Left forelimb (tissue), 1 donor: ENCODE measurements at regions not wholly inside any gene's neighbourhood (a gene's known extent, or its start where the extent isn't known, plus 50 kb on each side); places are given as distances from the start of the nearest gene placed in this dataset.

ENCODE experiments used
- DNase-seq: peaks from one replicate; pipeline ENCODE4 v3.0.0-alpha.2; 2018; ENCODE audit warnings: low spot score

- DNase-seq: no peak
Measured at GRCh38 chr6:165747963-165748362, 84.9 kb upstream of the PDE10A start.

DNA sequence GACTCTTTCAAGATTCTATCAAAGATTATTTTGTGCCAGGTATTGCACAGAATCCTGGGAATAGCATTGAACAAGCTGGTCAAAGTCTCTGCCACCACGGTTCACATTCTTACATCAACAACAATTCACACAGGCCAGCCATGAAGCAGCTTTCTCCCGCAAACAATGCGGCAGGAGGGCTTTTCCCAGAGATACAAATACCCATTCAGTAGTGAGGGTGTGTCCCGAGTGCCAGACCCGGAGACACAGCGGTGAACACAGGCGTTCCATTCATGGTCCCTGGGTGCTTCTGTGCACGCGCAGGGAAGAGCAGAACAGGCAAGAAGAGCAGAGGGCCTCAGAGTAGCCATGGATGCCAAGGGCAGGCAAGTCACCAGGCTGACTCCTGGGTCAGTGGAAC lies 83.3 kb upstream of the PDE10A start:
- DNase-seq: no peak

- DNase-seq: no peak
Measured at GRCh38 chr6:165745492-165745891, 82.5 kb upstream of the PDE10A start.

DNA sequence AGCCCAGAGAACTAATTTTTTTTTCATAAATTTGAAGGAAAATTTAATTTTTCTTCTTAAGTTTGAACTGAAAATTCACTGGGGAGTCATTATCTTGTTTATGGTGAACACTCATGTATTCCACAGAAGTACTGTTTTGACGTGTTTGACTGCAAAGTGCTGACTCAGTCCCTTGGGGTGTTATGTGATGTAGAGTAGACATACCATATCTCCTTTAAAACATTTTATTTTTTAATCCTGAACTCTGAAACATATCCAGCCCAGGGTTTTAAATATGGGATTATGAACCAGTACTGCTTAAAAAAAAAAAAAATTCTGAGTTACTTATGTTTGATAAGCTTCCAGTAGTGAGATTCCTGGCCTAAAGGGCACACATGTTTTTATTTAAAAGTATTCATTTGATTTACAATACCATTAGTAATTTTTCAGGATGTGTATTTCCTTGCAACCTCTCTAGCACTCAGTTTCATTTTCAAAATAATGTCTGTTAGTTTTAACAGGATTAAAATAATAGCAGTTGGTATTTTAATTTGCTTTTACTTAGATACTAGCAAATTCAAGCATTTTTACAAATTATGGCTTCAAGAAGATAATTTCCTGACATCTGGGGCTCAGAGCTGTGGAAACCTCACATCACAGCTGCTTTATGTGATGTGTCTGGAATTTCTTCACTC lies 81.7 kb upstream of the PDE10A start:
- no peak for DNase-seq

DNA sequence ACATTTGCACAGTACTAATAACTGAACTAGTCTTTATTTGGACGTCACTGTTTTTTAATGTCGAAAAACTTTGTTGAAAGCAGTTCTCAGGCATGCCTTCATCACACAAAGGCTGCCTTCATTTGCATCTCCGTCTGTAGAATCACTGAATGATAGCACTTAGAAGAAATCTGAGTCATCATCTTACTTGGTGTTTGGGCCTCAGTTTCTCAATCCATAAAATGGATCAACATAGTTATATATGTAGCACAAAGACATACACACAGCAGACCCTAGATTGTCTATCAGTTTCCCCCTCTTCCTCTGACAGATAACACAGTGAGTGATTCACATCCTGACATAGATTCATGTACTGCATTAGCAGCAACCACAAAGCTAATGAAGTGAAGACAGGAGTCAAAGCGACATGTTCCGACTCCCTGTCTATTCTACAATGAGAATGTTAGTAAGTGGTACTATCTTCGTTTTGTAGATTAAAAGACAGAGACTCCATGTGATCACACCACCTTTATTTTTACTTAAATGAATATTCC lies 80.4 kb upstream of the PDE10A start:
- DNase-seq: no peak

DNA sequence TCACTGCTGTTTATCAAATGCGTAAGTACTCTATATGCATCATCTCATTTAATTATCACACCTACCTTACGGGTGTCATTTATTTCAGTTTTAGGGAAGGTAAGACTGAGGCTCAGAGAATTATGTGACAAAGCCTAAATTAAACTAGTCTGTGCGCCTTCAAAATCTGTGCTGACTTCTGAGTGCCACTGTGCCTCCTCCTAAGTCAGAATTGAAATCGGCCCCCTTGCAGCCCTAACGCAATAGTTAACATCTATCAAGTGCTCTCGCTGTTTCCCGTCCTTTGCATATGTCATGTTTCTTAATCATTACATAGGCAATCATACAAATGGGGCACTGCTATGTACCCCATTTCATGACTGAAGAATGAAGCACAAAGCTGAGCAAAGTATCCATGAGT lies 79.0 kb upstream of the PDE10A start:
- no peak for DNase-seq

- DNase-seq: no peak
Measured at GRCh38 chr6:165737396-165737795, 74.4 kb upstream of the PDE10A start.

GRCh38 chr6:165735065-165735464 lies 72.0 kb upstream of the PDE10A start:
- DNase-seq: no peak

- no peak for DNase-seq
Measured at GRCh38 chr6:165733489-165733791, 70.4 kb upstream of the PDE10A start.

DNA sequence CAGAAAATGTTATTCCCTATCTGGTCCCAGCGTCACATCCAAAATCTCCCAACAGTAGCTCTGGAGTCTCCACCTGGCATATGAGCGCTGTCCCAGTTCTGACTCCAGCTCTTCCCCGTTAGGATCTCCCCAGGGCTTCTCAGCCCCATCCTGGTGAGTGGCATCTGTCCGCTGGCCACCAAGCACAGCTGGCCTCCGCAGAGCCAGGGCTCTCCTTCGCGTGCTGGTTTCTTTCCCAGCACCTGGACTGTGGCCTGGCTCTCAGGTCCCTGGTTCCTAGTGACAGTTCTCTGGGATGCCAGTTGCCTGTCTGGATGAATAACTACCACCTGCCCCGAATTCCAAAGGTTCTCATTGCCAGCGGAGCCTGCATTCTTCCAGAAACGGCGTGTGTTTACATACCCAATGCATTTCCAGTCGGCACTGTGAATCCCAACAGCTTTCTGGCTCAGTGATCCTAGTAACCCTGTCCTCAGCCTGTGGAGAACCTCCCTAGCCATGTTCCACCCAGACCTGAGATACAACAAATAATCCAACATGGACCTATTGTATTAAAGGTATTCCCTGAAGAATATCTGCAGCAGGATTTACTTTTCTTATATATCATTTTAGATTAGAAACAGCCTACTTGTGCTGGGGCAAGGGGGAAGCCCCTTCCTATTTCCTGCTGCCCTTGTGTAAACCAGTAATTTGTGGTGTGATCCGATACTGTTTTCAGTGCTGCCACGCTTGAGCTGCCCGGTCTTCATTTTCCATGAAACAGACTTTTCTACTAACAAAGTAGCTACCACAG lies 69.9 kb upstream of the PDE10A start:
- no peak for DNase-seq

GRCh38 chr6:165729307-165729936 lies 66.4 kb upstream of the PDE10A start:
- no peak for DNase-seq

DNA sequence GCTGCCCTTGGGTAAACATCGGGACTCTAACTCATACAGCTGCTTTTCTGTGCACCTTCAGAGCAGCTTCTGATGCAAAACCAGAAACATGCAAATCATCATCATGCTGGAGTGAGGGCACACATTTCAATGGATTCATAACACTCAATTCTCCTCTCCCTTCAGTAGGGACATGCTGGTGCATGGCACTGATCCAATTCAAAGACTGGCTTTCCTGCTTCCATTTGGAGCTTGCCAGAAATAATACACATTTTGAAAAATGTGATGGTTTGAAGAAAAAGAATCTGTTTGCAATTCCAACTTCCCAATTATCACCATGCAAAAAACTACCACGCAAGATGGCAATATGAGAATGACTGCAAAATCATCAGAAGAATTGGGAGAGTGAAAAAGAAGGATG lies 65.2 kb upstream of the PDE10A start:
- no peak for DNase-seq

GRCh38 chr6:165726965-165727381 lies 63.9 kb upstream of the PDE10A start:
- no peak for DNase-seq

DNA sequence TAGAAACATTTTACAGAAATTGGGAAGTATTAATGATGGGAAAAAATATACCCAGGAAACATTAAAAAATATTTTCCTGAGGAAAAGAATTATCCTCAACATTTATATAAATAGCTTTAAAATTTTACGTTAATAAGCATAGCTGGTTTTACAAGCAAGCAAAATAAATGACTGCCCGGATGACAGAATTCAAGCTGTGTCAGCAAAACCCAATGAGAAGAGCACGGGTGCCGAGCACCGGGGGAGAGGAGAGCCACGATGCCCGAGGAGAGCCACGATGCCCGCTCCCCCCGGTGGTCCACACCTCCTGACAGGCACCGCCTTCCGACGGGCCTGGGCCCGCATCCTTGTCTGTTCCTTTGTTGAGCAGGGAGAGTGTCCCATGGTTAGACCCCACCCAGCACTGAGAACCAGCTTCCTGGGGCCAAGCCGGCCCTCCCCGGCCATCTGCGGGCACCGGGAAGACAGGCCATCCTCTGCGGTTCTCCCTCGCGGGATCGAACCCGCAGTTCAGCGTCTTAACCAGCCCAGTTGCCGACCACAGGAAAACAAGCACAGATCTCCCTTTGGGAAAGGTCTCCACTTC lies 63.3 kb upstream of the PDE10A start:
- no peak for DNase-seq

GRCh38 chr6:165725201-165725600 lies 62.2 kb upstream of the PDE10A start:
- DNase-seq: no peak

DNA sequence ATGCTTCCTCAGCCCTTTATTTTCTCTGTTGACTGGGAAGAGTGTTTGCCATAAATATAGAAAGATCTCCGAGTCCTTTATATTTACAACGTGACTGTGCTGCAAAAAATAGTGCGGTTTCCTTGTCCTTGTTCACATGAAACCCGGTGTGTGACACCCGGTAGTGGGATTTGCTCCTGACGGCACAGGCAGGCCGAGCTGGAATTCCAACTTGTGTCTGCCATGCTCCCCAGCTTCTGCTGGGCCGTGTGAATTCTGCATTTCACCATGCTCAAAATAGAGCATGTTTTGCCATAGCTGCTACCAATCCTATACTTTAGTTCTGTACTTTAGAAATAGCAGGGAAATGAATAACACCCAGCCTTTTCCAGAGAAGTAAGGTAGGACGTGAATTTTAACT lies 60.3 kb upstream of the PDE10A start:
- DNase-seq: no peak

GRCh38 chr6:165722022-165722421 lies 59.0 kb upstream of the PDE10A start:
- no peak for DNase-seq

GRCh38 chr6:165721356-165721755 lies 58.3 kb upstream of the PDE10A start:
- no peak for DNase-seq

- DNase-seq: no peak
Measured at GRCh38 chr6:165718491-165718891, 55.5 kb upstream of the PDE10A start.

DNA sequence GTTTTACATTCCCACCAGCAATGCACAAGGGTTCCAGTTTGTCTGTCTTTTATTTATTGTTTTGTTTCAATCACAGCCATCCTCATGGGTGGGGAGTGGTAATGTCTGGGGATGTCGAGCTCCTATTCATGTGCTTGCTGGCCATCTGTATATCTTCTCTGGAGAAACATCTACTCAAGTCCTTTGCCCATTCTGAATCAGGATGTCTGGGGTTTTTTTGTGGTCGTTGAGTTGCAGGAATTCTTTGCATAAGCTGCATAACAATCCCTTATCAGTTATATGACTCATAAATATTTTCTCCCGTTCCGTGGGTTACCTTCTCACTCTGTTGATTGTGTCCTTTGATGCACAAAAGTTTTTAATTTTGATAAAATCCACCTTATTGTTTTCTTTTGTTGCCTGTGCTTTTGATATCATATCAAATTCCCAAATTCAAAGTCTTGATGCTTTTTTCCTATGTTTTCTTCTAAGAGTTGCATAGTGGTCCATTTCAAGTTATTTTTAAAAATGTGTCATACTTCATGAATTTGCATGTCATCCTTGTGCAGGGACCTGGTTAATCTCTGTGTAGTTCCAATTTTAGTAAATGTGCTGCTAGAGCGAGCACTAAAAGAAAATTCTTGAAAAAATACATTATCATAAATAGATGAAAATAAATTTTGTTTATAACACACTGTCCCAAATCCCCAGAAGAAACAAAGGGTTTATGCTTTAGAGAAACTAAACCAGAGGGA lies 54.9 kb upstream of the PDE10A start:
- DNase-seq: no peak

- no peak for DNase-seq
Measured at GRCh38 chr6:165716886-165717285, 53.8 kb upstream of the PDE10A start.

- no peak for DNase-seq
Measured at GRCh38 chr6:165715428-165715827, 52.4 kb upstream of the PDE10A start.
